IPS DF 4.7 (cell line): ENCODE measurements at regions not wholly inside any gene's neighbourhood (a gene's known extent, or its start where the extent isn't known, plus 50 kb on each side); places are given as distances from the start of the nearest gene placed in this dataset.
A peak's percentile ranks its signal among the peaks of the same experiment; 100 is the strongest.
"Not testable (repeated sequence)": the region's sequence is repeated elsewhere in the genome, so short reads cannot be mapped to it uniquely, and the experiment has no call there.

Experiments used
- DNase-seq: peaks from one replicate; pipeline ENCODE4 v3.0.0-alpha.2; 2013; ENCODE audit warnings: low spot score; ENCODE audit errors: extremely low read depth

GRCh38 chr6:104519566-104519965, 340.2 kb downstream of the HACE1 start:
- no peak for DNase-seq

DNA sequence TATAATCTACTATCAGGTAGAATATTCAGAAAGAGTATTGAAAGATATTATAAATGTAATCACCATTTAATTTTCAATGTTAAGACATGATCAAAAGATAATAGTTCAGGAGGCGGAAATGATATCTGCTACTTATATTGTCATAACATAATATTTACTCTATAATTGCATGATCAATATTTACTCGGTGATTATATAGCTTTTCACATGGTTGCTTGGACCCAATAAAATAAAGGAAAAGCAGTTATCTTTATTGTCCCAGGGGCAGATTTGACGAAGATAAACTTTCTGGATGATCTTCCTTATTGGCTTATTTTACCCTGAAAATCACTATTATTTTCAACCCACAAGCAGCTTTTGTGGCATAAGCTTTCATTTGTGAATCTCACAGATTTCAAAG, 350.4 kb downstream of the HACE1 start:
- DNase-seq, result no peak

DNA sequence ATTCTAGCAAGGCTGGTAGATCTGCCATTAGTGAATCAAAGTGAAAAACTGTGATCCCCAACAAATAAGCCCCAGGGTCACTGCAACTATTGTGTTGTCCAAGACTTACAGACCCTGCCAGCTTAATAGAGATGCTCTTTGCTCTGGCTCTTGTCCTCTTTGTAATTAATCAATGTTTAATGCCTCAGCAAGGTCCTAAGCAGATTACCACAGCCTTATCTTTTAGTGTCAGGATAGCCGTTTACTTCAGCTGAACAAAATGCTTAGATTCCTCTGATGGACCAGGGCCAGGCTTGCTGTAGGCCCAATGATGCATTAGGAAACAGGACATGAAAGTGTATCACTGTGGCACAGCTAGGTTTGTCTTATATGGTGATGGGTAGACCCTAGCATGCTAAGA, 353.3 kb downstream of the HACE1 start:
- DNase-seq, result no peak

DNA sequence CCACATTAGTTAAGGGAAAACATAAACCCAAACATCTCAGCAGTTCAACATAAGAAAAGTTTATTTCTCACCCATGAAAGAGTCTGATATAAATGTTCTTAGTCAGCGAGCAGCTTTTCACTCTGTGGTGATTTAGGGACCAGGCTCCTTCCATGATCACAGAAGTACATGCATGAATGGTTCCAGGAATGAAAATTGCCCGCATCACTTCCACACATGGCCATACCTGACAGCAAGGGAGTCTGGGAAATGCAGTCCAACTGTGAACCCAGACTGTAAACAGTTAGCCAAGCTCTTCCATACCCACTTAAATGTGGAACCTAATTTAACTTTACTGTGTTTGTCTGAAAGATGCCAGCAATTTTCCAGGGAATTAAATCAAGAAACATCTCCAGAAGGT, 353.9 kb downstream of the HACE1 start:
- DNase-seq, result no peak

- DNase-seq, result no peak
Observed at GRCh38 chr6:104500265-104500664, 359.5 kb downstream of the HACE1 start.

GRCh38 chr6:104486035-104486434, 373.7 kb downstream of the HACE1 start:
- DNase-seq, result no peak

GRCh38 chr6:104484626-104485025, 375.1 kb downstream of the HACE1 start:
- DNase-seq, result no peak

DNA sequence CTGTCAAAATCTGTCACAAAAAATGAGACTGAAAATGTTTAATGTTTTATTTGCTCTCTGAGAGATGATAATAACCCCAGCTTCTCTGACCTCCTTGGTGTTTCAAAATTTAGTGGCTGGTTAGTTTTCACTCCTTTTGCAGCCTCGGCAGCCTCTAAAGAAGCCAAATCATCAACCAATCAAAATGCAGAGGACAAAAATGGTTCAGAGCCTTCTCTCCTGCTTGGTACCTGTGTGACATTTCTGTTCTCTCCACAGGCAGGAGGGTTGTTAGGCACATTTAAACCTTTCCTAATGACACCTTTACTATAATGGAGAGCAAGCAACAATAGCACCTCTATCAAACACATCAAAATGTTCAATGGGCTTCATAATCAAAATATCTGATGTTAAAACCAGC, 375.5 kb downstream of the HACE1 start:
- DNase-seq, result no peak

GRCh38 chr6:104483225-104483834, 376.4 kb downstream of the HACE1 start:
- peak; percentile 7 for DNase-seq

- DNase-seq, result no peak
Observed at GRCh38 chr6:104477569-104477968, 382.1 kb downstream of the HACE1 start.

DNA sequence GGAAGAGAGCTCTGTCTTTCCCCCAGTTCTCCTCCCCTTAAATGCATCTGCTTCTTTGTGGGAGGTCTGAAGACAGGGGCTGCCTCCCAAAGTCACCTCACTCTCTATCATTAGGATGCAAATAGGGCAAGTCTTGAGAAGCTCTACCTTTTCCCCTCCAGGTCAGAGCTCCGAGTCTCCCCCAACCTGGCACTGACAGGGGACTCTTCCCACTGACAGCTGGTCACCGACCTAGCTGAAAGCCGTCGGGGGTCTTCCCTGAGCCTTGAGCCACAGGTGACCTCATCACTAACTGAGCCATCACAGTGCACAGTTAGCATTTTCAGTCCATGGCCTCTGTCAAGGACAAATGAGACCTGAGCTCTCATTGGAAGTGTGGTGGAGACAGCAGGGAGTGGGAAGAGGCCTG, 386.7 kb downstream of the HACE1 start:
- DNase-seq, result peak; percentile 19

DNA sequence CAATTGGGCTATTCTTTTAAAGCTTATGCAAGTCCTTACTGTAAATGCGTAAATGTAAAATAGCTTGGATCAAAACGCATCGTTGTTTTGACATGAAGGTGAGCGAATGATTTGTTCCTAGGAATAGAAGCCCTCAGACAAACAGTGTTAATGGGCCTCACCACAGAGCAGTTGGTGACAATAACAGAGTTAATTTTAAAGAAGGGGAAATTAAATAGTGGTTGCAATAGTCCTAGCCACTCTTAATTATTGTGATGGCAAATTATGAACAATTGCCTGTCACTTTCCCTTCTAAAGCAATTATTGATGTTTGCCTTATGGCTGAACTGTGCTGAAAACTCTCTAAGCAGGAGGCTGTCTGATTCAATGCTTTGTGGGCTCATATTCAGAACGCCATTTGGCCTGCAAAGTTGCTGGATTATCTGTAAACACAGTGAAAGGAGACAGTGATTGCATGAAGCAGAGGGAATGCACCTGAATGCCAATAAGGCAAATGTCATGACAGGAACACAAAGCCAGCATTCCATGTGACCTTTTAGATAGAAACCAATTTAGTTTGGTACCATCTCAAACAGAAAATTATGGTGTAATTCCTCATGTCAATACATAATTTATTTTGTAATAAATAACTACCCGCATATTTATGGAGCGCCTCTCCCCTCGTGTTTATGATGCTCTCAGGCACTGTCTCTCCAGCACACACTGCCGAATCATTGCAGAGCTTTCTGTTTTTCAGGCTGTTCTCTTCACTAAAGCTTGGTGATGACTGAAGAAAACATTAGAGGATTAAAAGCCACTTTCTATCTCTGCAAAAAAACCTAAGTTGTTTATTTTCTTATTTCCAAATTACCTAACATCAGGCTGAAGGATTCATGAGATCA, 387.5 kb downstream of the HACE1 start:
- DNase-seq, result no peak

DNA sequence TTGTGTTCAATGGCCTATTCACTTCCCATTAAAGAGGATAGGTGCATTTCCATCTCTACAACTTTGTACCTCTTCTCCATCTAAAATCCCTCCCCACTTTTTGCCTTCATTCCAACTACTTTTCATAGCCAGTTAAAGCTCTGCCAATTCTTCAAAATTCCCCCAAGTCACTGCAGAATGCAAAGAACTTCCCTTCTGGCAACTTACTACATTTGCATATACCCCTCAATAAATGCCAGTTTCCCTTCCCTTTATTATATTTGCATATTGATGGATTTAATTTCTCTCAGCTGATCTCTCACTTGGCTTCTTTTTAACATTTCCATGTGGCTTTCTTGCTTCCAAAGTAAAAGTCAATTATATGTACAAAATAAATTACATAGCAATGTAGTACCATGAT, 393.4 kb downstream of the HACE1 start:
- no peak for DNase-seq

GRCh38 chr6:104462811-104463599, 396.7 kb downstream of the HACE1 start:
- no peak for DNase-seq

- no peak for DNase-seq
Observed at GRCh38 chr6:104460738-104461483, 398.8 kb downstream of the HACE1 start.

DNA sequence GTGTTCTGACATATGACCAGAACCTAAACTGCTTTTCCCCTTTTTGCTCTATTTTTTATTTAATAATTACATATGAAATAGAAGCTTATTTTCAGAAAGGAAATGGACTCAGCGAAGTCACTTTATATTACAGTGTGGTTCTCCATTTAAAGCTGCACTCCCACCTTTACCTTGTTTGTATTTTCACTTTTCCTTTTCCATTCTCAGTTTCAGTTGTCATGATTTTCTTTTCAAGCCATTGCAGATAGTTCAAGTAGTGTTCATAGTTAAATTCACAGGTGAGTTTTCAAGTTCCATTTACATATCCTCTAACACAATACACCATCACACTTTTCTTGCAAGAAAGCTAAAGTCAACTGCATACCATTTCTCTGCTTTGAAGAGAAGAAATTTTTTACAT, 400.2 kb downstream of the HACE1 start:
- no peak for DNase-seq

- no peak for DNase-seq
Observed at GRCh38 chr6:104449918-104450317, 409.8 kb downstream of the HACE1 start.

GRCh38 chr6:104446101-104447080, 413.3 kb downstream of the HACE1 start:
- not testable (repeated sequence) for DNase-seq

- DNase-seq, result no peak
Observed at GRCh38 chr6:104434519-104434918, 425.2 kb downstream of the HACE1 start.

DNA sequence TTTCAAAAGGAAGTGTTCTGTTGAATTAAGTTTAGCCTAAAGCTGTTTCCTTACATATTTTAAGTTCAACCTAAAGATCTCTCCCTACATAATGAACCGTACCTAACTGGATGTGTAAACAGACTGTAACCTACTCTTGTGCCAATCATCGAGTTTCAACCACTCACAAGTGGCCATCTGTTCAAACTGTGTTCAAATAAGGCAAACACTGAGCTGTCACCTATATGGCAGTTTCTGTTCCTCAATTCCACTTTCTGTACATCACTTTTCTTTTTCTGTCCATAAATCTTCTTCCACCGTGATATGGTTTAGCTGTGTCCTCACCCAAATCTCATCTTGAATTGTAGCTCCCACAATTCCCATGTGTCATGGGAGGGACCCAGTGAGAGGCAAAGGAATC, 428.6 kb downstream of the HACE1 start:
- no peak for DNase-seq
